B cell (primary cell): ENCODE measurements at regions not wholly inside any gene's neighbourhood (a gene's known extent, or its start where the extent isn't known, plus 50 kb on each side); places are given as distances from the start of the nearest gene placed in this dataset.

Source experiments
- ATAC-seq: fragments of 200-7000 bp; cut with Tn5 transposase; one replicate; pipeline ENCODE4 v1.10.0; 2021; ENCODE audit warnings: low read depth, mild to moderate bottlenecking, moderate number of reproducible peaks, moderate library complexity
- CTCF ChIA-PET: fragments of 350-600 bp; sonication (Branson Sonifier 250); formaldehyde crosslinking; loops from one replicate; lab custom pipeline; 2021; ENCODE audit warnings: antibody characterized with exemption, inconsistent platforms; lab: Charles Lee
- POLR2A ChIA-PET: fragments of 350-600 bp; sonication (Branson Sonifier 250); formaldehyde crosslinking; loops from one replicate; lab custom pipeline; 2021; ENCODE audit warnings: antibody characterized with exemption; lab: Charles Lee
- DNase-seq: peaks from one replicate; pipeline ENCODE4 v3.0.0; 2013
- H2AFZ ChIP-seq: 2 replicates; pipeline ENCODE4 v1.6.1; 2012; ENCODE audit warnings: mild to moderate bottlenecking, low read depth, low read length; ENCODE audit not compliant: insufficient read depth, poor library complexity, severe bottlenecking
- H3K27ac ChIP-seq, 2 donors: 1 replicate in 1 of 2; 2 replicates in 1 of 2; pipeline ENCODE4 v1.5.1; 2012 to 2013; ENCODE audit warnings: low read length in 2 of 2, mild to moderate bottlenecking in 2 of 2, moderate library complexity in 1 of 2
- H3K27me3 ChIP-seq, 4 experiments: fragments of 200-600 bp in 1 of 4; sonication (generic) in 1 of 4; replicated peaks in 1 of 4; 1 replicate in 2 of 4; 2 replicates in 2 of 4; pipeline versions ENCODE4 v1.6.1 to v1.7.0; 2013 to 2016; ENCODE audit warnings: low read length in 3 of 4, mild to moderate bottlenecking in 2 of 4, mixed read lengths in 1 of 4, moderate library complexity in 1 of 4; ENCODE audit not compliant: insufficient read depth in 4 of 4, control insufficient read depth in 3 of 4; ENCODE audit errors: control extremely low read depth in 1 of 4
- H3K36me3 ChIP-seq, 2 experiments: replicated peaks in 1 of 2; 1 replicate in 1 of 2; 2 replicates in 1 of 2; pipeline versions ENCODE4 v1.6.1 to v1.7.1; 2013; ENCODE audit warnings: low read length in 1 of 2; ENCODE audit not compliant: insufficient read depth in 2 of 2, control insufficient read depth in 1 of 2; ENCODE audit errors: control extremely low read depth in 1 of 2, extremely low read depth in 1 of 2
- H3K4me1 ChIP-seq, 2 donors: fragments of 200-600 bp in 1 of 2; sonication (generic) in 1 of 2; 1 replicate in 1 of 2; 2 replicates in 1 of 2; pipeline versions ENCODE4 v1.5.1 to v1.6.1; 2013 to 2017; ENCODE audit warnings: low read length in 2 of 2; ENCODE audit not compliant: control insufficient read depth in 2 of 2, insufficient read depth in 2 of 2
- H3K4me2 ChIP-seq: replicated peaks from 2 replicates; pipeline ENCODE3; 2012; ENCODE audit warnings: mild to moderate bottlenecking, low read depth, low read length; ENCODE audit not compliant: poor library complexity, severe bottlenecking
- H3K4me3 ChIP-seq, 5 experiments: fragments of 200-600 bp in 1 of 5; sonication (generic) in 1 of 5; 1 replicate in 3 of 5; 2 replicates in 2 of 5; pipeline versions ENCODE4 v1.5.1 to v1.7.0; 2011 to 2016; ENCODE audit warnings: low read length in 4 of 5, mild to moderate bottlenecking in 4 of 5, low read depth in 2 of 5, control low read depth in 1 of 5, moderate library complexity in 1 of 5; ENCODE audit not compliant: insufficient read depth in 1 of 5; ENCODE audit errors: control extremely low read depth in 1 of 5, extremely low read depth in 1 of 5
- H3K79me2 ChIP-seq: fragments of 200-600 bp; sonication (generic); one replicate; pipeline ENCODE4 v1.6.0; 2016; ENCODE audit warnings: low read length; ENCODE audit not compliant: control insufficient read depth, insufficient read depth
- H3K9ac ChIP-seq: fragments of 200-600 bp; sonication (generic); 2 replicates; pipeline ENCODE4 v1.6.1; 2017; ENCODE audit warnings: mild to moderate bottlenecking, low read length, moderate library complexity
- H3K9me3 ChIP-seq, 3 donors: one replicate each; pipeline versions ENCODE4 v1.6.1 to v1.7.1; 2013; ENCODE audit warnings: low read length in 2 of 3; ENCODE audit not compliant: control insufficient read depth in 2 of 3, insufficient read depth in 1 of 3; ENCODE audit errors: control extremely low read depth in 1 of 3
- H4K20me1 ChIP-seq: 2 replicates; pipeline ENCODE4 v1.6.0; 2012; ENCODE audit warnings: mild to moderate bottlenecking, low read length; ENCODE audit not compliant: insufficient read depth, control insufficient read depth, poor library complexity, severe bottlenecking
- H3K27ac Mint-ChIP-seq: one replicate; pipeline ENCODE4 v1.8.0; 2021; ENCODE audit warnings: mixed read lengths
- H3K27me3 Mint-ChIP-seq: one replicate; pipeline ENCODE4 v1.8.0; 2021; ENCODE audit warnings: mixed read lengths
- H3K4me1 Mint-ChIP-seq: one replicate; pipeline ENCODE4 v1.8.0; 2021; ENCODE audit warnings: mixed read lengths
- H3K4me3 Mint-ChIP-seq: one replicate; pipeline ENCODE4 v1.8.0; 2021; ENCODE audit warnings: mixed read lengths
- H3K9me3 Mint-ChIP-seq: one replicate; pipeline ENCODE4 v1.8.0; 2022; ENCODE audit warnings: mixed read lengths; ENCODE audit not compliant: insufficient read depth
- CTCF ChIP-seq: fragments of 200-600 bp; IDR thresholded peaks from one replicate; pipeline ENCODE4 v1.8.0; 2022; ENCODE audit warnings: antibody characterized with exemption, mild to moderate bottlenecking
- EZH2 ChIP-seq: IDR thresholded peaks from 2 replicates; pipeline ENCODE4 v1.6.1; 2012; ENCODE audit warnings: borderline replicate concordance, low read depth, mild to moderate bottlenecking, moderate library complexity, low read length; ENCODE audit not compliant: insufficient read depth, poor library complexity, severe bottlenecking
- WGBS: methylation state at CpG from one replicate; pipeline ENCODE4 v1.1.5; 2013; ENCODE audit warnings: missing lambda C conversion rate; ENCODE audit not compliant: insufficient coverage; 5-methylcytosine and 5-hydroxymethylcytosine counted together
- intact Hi-C: fragments of 100-400 bp; cut with micrococcal nuclease; formaldehyde crosslinking; loops from one replicate; pipeline ENCODE4 v1.10.0; 2022

GRCh38 chr16:73730481-73731090 lies 566.0 kb upstream of the PSMD7 start:
- no peak overlapping the region for H3K4me2 ChIP-seq
- Mint-ChIP-seq H3K4me1 (no peaks in the 10 kb centered on the region), H3K4me3 (no peak overlapping the region), H3K27ac (no peak overlapping the region), H3K9me3 (no peaks in the 10 kb centered on the region), H3K27me3 (no peaks in the 10 kb centered on the region)
- TF ChIP-seq EZH2, result no peak
- no peak for TF ChIP-seq CTCF
- H3K36me3 ChIP-seq, result no peaks in the 10 kb centered on the region
- H3K27ac ChIP-seq, result no peak overlapping the region
- intact Hi-C loops, result no loop called here
- no peak overlapping the region for H2AFZ ChIP-seq
- H3K4me1 ChIP-seq, result no peaks in the 10 kb centered on the region
- H3K79me2 ChIP-seq, result no peaks in the 10 kb centered on the region
- POLR2A ChIA-PET, result no interaction called here
- CTCF ChIA-PET, result no interaction called here
- peaks cover 0 to 7% (median 0%) of the 10 kb centered on the region in 3 donors for H3K9me3 ChIP-seq
- no peaks in the 10 kb centered on the region for H3K27me3 ChIP-seq
- no peak for ATAC-seq
- no peaks in the 10 kb centered on the region for H4K20me1 ChIP-seq
- H3K9ac ChIP-seq, result no peak overlapping the region
- no peak for DNase-seq
- 92% methylated on average over 11 of the region's 15 CpGs for WGBS
- H3K4me3 ChIP-seq, result no peak overlapping the region

GRCh38 chr16:73725156-73725555 lies 571.5 kb upstream of the PSMD7 start:
- no peaks in the 10 kb centered on the region for H3K79me2 ChIP-seq
- DNase-seq (no peak), ATAC-seq (no peak)
- H3K27ac ChIP-seq, result no peak overlapping the region
- no peak overlapping the region for H3K9ac ChIP-seq
- Mint-ChIP-seq H3K4me1 (no peaks in the 10 kb centered on the region), H3K27me3 (no peaks in the 10 kb centered on the region), H3K9me3 (no peaks in the 10 kb centered on the region), H3K4me3 (no peak overlapping the region), H3K27ac (no peak overlapping the region)
- no peaks in the 10 kb centered on the region for H3K36me3 ChIP-seq
- intact Hi-C loops, result no loop called here
- no peak overlapping the region for H3K4me3 ChIP-seq
- H3K27me3 ChIP-seq, result no peaks in the 10 kb centered on the region
- CTCF ChIA-PET, result no interaction called here
- TF ChIP-seq CTCF (no peak), EZH2 (no peak)
- no peak overlapping the region for H2AFZ ChIP-seq
- no peaks in the 10 kb centered on the region for H3K4me1 ChIP-seq
- no peaks in the 10 kb centered on the region for H4K20me1 ChIP-seq
- H3K9me3 ChIP-seq, result peaks cover 0 to 7% (median 0%) of the 10 kb centered on the region in 3 donors
- POLR2A ChIA-PET, result no interaction called here
- 85% methylated on average over 3 of the region's 3 CpGs for WGBS
- H3K4me2 ChIP-seq, result no peak overlapping the region
